H1 (cell line): ENCODE measurements at regions not wholly inside any gene's neighbourhood (a gene's known extent, or its start where the extent isn't known, plus 50 kb on each side); places are given as distances from the start of the nearest gene placed in this dataset.

Experiments used
- CBX8 ChIP-seq: fragments of 300-800, 300-1000 bp; sonication (generic); IDR thresholded peaks from 2 replicates; pipeline ENCODE4 v1.7.1; 2016; ENCODE audit warnings: low read depth, low read length, borderline replicate concordance
- RBBP5 ChIP-seq: IDR thresholded peaks from 2 replicates; pipeline ENCODE4 v1.7.1; 2012; ENCODE audit warnings: low read depth, mild to moderate bottlenecking, inconsistent platforms, low read length, moderate library complexity, borderline replicate concordance

GRCh38 chr21:27803571-27803970, 836.7 kb upstream of the ADAMTS5 start (continued):
- TF ChIP-seq CBX8 (no peak), RBBP5 (no peak)
